ENCODE measurements at regions not wholly inside any gene's neighbourhood (a gene's known extent, or its start where the extent isn't known, plus 50 kb on each side); places are given as distances from the start of the nearest gene placed in this dataset.

GRCh38 chr2:212891580-212891979, 259.8 kb downstream of the IKZF2 start:
- no peak for TF ChIP-seq CTCF (IDR thresholded peaks at IDR 0.05; ENCODE audit: insufficient read depth, low read depth, low read length)
- no peak for TF ChIP-seq EZH2 (IDR thresholded peaks at IDR 0.05; ENCODE audit: insufficient read depth, low read length)
